ENCODE measurements at regions not wholly inside any gene's neighbourhood (a gene's known extent, or its start where the extent isn't known, plus 50 kb on each side); places are given as distances from the start of the nearest gene placed in this dataset.

GRCh38 chr2:155727187-155727895 lies 605.2 kb downstream of the NR4A2 start:
- Histone ChIP-seq H3K4me3 (ENCODE audit: low read length in 2 of 2) (no peak overlapping the region), H3K27ac (ENCODE audit: low read depth in 2 of 2, low read length in 2 of 2) (no peak overlapping the region)

GRCh38 chr2:155722290-155722689 lies 610.2 kb downstream of the NR4A2 start:
- Histone ChIP-seq H3K4me1 (ENCODE audit: control insufficient read depth in 2 of 2, insufficient read depth in 2 of 2, low read length in 2 of 2) (no peaks in the 10 kb centered on the region), H3K9ac (ENCODE audit: low read depth in 1 of 2, low read length in 2 of 2) (no peak overlapping the region), H3K9me3 (ENCODE audit: control insufficient read depth in 2 of 2, low read length in 2 of 2) (no peaks in the 10 kb centered on the region), H3K36me3 (ENCODE audit: control insufficient read depth in 2 of 2, insufficient read depth in 2 of 2, low read length in 2 of 2) (no peaks in the 10 kb centered on the region), H3K27ac (ENCODE audit: low read depth in 2 of 2, low read length in 2 of 2) (no peak overlapping the region), H3K4me3 (ENCODE audit: low read length in 2 of 2) (no peak overlapping the region), H3K27me3 (ENCODE audit: control insufficient read depth in 2 of 2, insufficient read depth in 2 of 2, low read length in 2 of 2) (no peaks in the 10 kb centered on the region)

More at GRCh38 chr2:155727187-155727895, 605.2 kb downstream of the NR4A2 start:
- Histone ChIP-seq H3K9ac (ENCODE audit: low read depth in 1 of 2, low read length in 2 of 2) (no peak overlapping the region), H3K9me3 (ENCODE audit: control insufficient read depth in 2 of 2, low read length in 2 of 2) (no peaks in the 10 kb centered on the region), H3K36me3 (ENCODE audit: control insufficient read depth in 2 of 2, insufficient read depth in 2 of 2, low read length in 2 of 2) (no peaks in the 10 kb centered on the region), H3K4me1 (ENCODE audit: control insufficient read depth in 2 of 2, insufficient read depth in 2 of 2, low read length in 2 of 2) (no peaks in the 10 kb centered on the region), H3K27me3 (ENCODE audit: control insufficient read depth in 2 of 2, insufficient read depth in 2 of 2, low read length in 2 of 2) (no peaks in the 10 kb centered on the region)

GRCh38 chr2:155715705-155716104 lies 616.8 kb downstream of the NR4A2 start:
- Histone ChIP-seq H3K4me3 (ENCODE audit: low read length in 2 of 2) (no peak overlapping the region), H3K27me3 (ENCODE audit: control insufficient read depth in 2 of 2, insufficient read depth in 2 of 2, low read length in 2 of 2) (no peaks in the 10 kb centered on the region), H3K9me3 (ENCODE audit: control insufficient read depth in 2 of 2, low read length in 2 of 2) (no peaks in the 10 kb centered on the region), H3K27ac (ENCODE audit: low read depth in 2 of 2, low read length in 2 of 2) (no peak overlapping the region), H3K9ac (ENCODE audit: low read depth in 1 of 2, low read length in 2 of 2) (no peak overlapping the region), H3K4me1 (ENCODE audit: control insufficient read depth in 2 of 2, insufficient read depth in 2 of 2, low read length in 2 of 2) (no peaks in the 10 kb centered on the region), H3K36me3 (ENCODE audit: control insufficient read depth in 2 of 2, insufficient read depth in 2 of 2, low read length in 2 of 2) (no peaks in the 10 kb centered on the region)

- no peak overlapping the region for H3K9ac ChIP-seq (ENCODE audit: low read depth in 1 of 2, low read length in 2 of 2)
- no peaks in the 10 kb centered on the region for H3K9me3 ChIP-seq (ENCODE audit: control insufficient read depth in 2 of 2, low read length in 2 of 2)
- H3K27me3 ChIP-seq (ENCODE audit: control insufficient read depth in 2 of 2, insufficient read depth in 2 of 2, low read length in 2 of 2), result no peaks in the 10 kb centered on the region
- H3K4me3 ChIP-seq (ENCODE audit: low read length in 2 of 2), result no peak overlapping the region
- H3K4me1 ChIP-seq (ENCODE audit: control insufficient read depth in 2 of 2, insufficient read depth in 2 of 2, low read length in 2 of 2), result no peaks in the 10 kb centered on the region
- no peaks in the 10 kb centered on the region for H3K36me3 ChIP-seq (ENCODE audit: control insufficient read depth in 2 of 2, insufficient read depth in 2 of 2, low read length in 2 of 2)
- H3K27ac ChIP-seq (ENCODE audit: low read depth in 2 of 2, low read length in 2 of 2), result no peak overlapping the region
These were observed 617.5 kb downstream of the NR4A2 start for GRCh38 chr2:155714983-155715382.

- Histone ChIP-seq H3K27me3 (ENCODE audit: control insufficient read depth in 2 of 2, insufficient read depth in 2 of 2, low read length in 2 of 2) (no peaks in the 10 kb centered on the region), H3K27ac (ENCODE audit: low read depth in 2 of 2, low read length in 2 of 2) (no peak overlapping the region), H3K9ac (ENCODE audit: low read depth in 1 of 2, low read length in 2 of 2) (no peak overlapping the region), H3K9me3 (ENCODE audit: control insufficient read depth in 2 of 2, low read length in 2 of 2) (no peaks in the 10 kb centered on the region), H3K4me1 (ENCODE audit: control insufficient read depth in 2 of 2, insufficient read depth in 2 of 2, low read length in 2 of 2) (no peaks in the 10 kb centered on the region), H3K36me3 (ENCODE audit: control insufficient read depth in 2 of 2, insufficient read depth in 2 of 2, low read length in 2 of 2) (no peaks in the 10 kb centered on the region), H3K4me3 (ENCODE audit: low read length in 2 of 2) (no peak overlapping the region)
These were observed 624.5 kb downstream of the NR4A2 start for GRCh38 chr2:155708071-155708470.

GRCh38 chr2:155703917-155704316 lies 628.6 kb downstream of the NR4A2 start:
- H3K4me1 ChIP-seq (ENCODE audit: control insufficient read depth in 2 of 2, insufficient read depth in 2 of 2, low read length in 2 of 2), result no peaks in the 10 kb centered on the region
- no peaks in the 10 kb centered on the region for H3K27me3 ChIP-seq (ENCODE audit: control insufficient read depth in 2 of 2, insufficient read depth in 2 of 2, low read length in 2 of 2)
- H3K4me3 ChIP-seq (ENCODE audit: low read length in 2 of 2), result no peak overlapping the region
- no peaks in the 10 kb centered on the region for H3K36me3 ChIP-seq (ENCODE audit: control insufficient read depth in 2 of 2, insufficient read depth in 2 of 2, low read length in 2 of 2)
- no peaks in the 10 kb centered on the region for H3K9me3 ChIP-seq (ENCODE audit: control insufficient read depth in 2 of 2, low read length in 2 of 2)
- H3K27ac ChIP-seq (ENCODE audit: low read depth in 2 of 2, low read length in 2 of 2), result no peak overlapping the region
- no peak overlapping the region for H3K9ac ChIP-seq (ENCODE audit: low read depth in 1 of 2, low read length in 2 of 2)

- Histone ChIP-seq H3K9ac (ENCODE audit: low read depth in 1 of 2, low read length in 2 of 2) (no peak overlapping the region), H3K4me1 (ENCODE audit: control insufficient read depth in 2 of 2, insufficient read depth in 2 of 2, low read length in 2 of 2) (no peaks in the 10 kb centered on the region), H3K9me3 (ENCODE audit: control insufficient read depth in 2 of 2, low read length in 2 of 2) (no peaks in the 10 kb centered on the region), H3K27me3 (ENCODE audit: control insufficient read depth in 2 of 2, insufficient read depth in 2 of 2, low read length in 2 of 2) (no peaks in the 10 kb centered on the region), H3K36me3 (ENCODE audit: control insufficient read depth in 2 of 2, insufficient read depth in 2 of 2, low read length in 2 of 2) (no peaks in the 10 kb centered on the region), H3K4me3 (ENCODE audit: low read length in 2 of 2) (no peak overlapping the region), H3K27ac (ENCODE audit: low read depth in 2 of 2, low read length in 2 of 2) (no peak overlapping the region)
These were observed 629.5 kb downstream of the NR4A2 start for GRCh38 chr2:155703048-155703447.

- no peak overlapping the region for H3K27ac ChIP-seq (ENCODE audit: low read depth in 2 of 2, low read length in 2 of 2)
- H3K27me3 ChIP-seq (ENCODE audit: control insufficient read depth in 2 of 2, insufficient read depth in 2 of 2, low read length in 2 of 2), result no peaks in the 10 kb centered on the region
- H3K36me3 ChIP-seq (ENCODE audit: control insufficient read depth in 2 of 2, insufficient read depth in 2 of 2, low read length in 2 of 2), result no peaks in the 10 kb centered on the region
- no peaks in the 10 kb centered on the region for H3K9me3 ChIP-seq (ENCODE audit: control insufficient read depth in 2 of 2, low read length in 2 of 2)
- H3K9ac ChIP-seq (ENCODE audit: low read depth in 1 of 2, low read length in 2 of 2), result no peak overlapping the region
- H3K4me3 ChIP-seq (ENCODE audit: low read length in 2 of 2), result no peak overlapping the region
- no peaks in the 10 kb centered on the region for H3K4me1 ChIP-seq (ENCODE audit: control insufficient read depth in 2 of 2, insufficient read depth in 2 of 2, low read length in 2 of 2)
These were observed 630.8 kb downstream of the NR4A2 start for GRCh38 chr2:155701721-155702120.

- no peaks in the 10 kb centered on the region for H3K9me3 ChIP-seq (ENCODE audit: control insufficient read depth in 2 of 2, low read length in 2 of 2)
- H3K27me3 ChIP-seq (ENCODE audit: control insufficient read depth in 2 of 2, insufficient read depth in 2 of 2, low read length in 2 of 2), result no peaks in the 10 kb centered on the region
- no peak overlapping the region for H3K9ac ChIP-seq (ENCODE audit: low read depth in 1 of 2, low read length in 2 of 2)
- no peaks in the 10 kb centered on the region for H3K4me1 ChIP-seq (ENCODE audit: control insufficient read depth in 2 of 2, insufficient read depth in 2 of 2, low read length in 2 of 2)
- no peak overlapping the region for H3K27ac ChIP-seq (ENCODE audit: low read depth in 2 of 2, low read length in 2 of 2)
- H3K4me3 ChIP-seq (ENCODE audit: low read length in 2 of 2), result no peak overlapping the region
- H3K36me3 ChIP-seq (ENCODE audit: control insufficient read depth in 2 of 2, insufficient read depth in 2 of 2, low read length in 2 of 2), result no peaks in the 10 kb centered on the region
These were observed 636.0 kb downstream of the NR4A2 start for GRCh38 chr2:155696571-155696970.

GRCh38 chr2:155695505-155695904 lies 637.0 kb downstream of the NR4A2 start:
- no peak overlapping the region for H3K9ac ChIP-seq (ENCODE audit: low read depth in 1 of 2, low read length in 2 of 2)
- H3K27ac ChIP-seq (ENCODE audit: low read depth in 2 of 2, low read length in 2 of 2), result no peak overlapping the region
- H3K4me3 ChIP-seq (ENCODE audit: low read length in 2 of 2), result no peak overlapping the region
- no peaks in the 10 kb centered on the region for H3K4me1 ChIP-seq (ENCODE audit: control insufficient read depth in 2 of 2, insufficient read depth in 2 of 2, low read length in 2 of 2)
- no peaks in the 10 kb centered on the region for H3K9me3 ChIP-seq (ENCODE audit: control insufficient read depth in 2 of 2, low read length in 2 of 2)
- no peaks in the 10 kb centered on the region for H3K36me3 ChIP-seq (ENCODE audit: control insufficient read depth in 2 of 2, insufficient read depth in 2 of 2, low read length in 2 of 2)
- no peaks in the 10 kb centered on the region for H3K27me3 ChIP-seq (ENCODE audit: control insufficient read depth in 2 of 2, insufficient read depth in 2 of 2, low read length in 2 of 2)

All from mucosa of rectum (tissue), 2 donors.